KOPT-K1 (cell line): ENCODE measurements at regions not wholly inside any gene's neighbourhood (a gene's known extent, or its start where the extent isn't known, plus 50 kb on each side); places are given as distances from the start of the nearest gene placed in this dataset.

ENCODE experiments used
- H3K27ac ChIP-seq: fragments of 200-600 bp; sonication (generic); 2 replicates; pipeline ENCODE4 v1.5.1; 2016; ENCODE audit warnings: antibody characterized with exemption, mild to moderate bottlenecking, low read depth, low read length; ENCODE audit not compliant: poor library complexity, severe bottlenecking
- H3K36me3 ChIP-seq: fragments of 200-600 bp; sonication (generic); 2 replicates; pipeline ENCODE4 v1.5.1; 2017; ENCODE audit warnings: antibody characterized with exemption, mild to moderate bottlenecking, low read length, moderate library complexity; ENCODE audit not compliant: insufficient read depth
- H3K9me3 ChIP-seq: fragments of 200-600 bp; sonication (generic); 2 replicates; pipeline ENCODE4 v1.5.1; 2017; ENCODE audit warnings: antibody characterized with exemption, low read length, mild to moderate bottlenecking; ENCODE audit not compliant: insufficient read depth, poor library complexity, severe bottlenecking

DNA sequence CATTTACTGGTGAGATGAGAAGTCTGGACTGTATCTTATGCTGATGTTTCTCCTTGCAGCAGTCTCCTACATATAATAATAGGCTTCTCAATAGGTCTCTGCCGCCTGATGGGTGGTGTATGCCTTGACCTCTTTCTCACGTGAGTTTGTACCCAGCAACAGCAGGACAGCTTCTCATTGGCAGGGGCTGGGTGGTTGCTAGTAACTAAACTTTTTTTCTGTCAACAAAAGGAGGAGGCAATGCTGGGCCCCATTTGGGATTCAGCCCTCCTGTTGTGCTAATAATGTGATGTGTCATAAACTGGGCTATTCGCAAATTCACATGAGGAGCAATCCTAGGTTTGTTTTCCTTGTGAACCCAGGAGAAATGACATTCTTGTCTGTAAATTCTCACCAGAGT, 533.6 kb downstream of the GATA3 start:
- H3K27ac ChIP-seq = no peak overlapping the region
- no peaks in the 10 kb centered on the region for H3K9me3 ChIP-seq
- no peaks in the 10 kb centered on the region for H3K36me3 ChIP-seq

DNA sequence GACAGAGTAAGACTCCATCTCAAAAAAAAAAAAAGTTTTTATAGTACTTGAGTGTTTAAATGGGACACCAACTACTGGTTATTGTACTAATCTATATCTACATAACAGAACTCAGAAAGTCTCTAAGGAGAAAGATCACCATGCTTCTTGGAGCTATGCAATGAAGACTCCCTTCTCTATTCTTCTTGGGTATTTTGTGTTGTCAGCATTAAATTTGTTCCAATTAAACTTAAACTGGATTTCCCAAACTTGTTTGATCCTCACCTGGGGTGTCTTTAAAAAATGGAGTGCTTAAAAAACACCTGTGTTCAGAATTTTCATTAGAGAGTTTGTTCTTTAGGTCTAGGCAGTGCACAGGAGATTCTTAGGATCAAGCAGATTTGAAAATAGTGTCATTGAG, 536.0 kb downstream of the GATA3 start:
- Histone ChIP-seq H3K36me3 (no peaks in the 10 kb centered on the region), H3K9me3 (no peaks in the 10 kb centered on the region), H3K27ac (no peak overlapping the region)

DNA sequence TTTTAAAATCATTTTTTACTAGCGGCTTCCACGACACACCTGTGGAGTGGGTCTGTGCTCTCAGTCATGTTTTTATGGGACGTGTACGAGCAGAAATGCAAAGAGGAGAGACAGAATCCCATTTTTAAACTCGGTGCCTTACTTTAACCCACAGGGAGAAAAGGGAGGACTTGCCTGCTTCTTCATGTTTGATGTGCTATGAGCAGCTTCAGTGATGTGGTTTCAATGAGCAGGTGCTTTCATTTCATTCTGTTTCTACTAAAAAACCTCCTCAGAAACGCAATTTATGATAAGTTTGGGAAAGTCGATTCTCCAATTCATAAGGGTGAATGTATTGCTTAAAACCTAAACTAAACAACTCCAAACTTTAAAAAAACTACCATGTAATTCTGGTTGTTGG, 537.2 kb downstream of the GATA3 start:
- Histone ChIP-seq H3K36me3 (no peaks in the 10 kb centered on the region), H3K9me3 (no peaks in the 10 kb centered on the region), H3K27ac (peak overlapping the region; percentile 51)

DNA sequence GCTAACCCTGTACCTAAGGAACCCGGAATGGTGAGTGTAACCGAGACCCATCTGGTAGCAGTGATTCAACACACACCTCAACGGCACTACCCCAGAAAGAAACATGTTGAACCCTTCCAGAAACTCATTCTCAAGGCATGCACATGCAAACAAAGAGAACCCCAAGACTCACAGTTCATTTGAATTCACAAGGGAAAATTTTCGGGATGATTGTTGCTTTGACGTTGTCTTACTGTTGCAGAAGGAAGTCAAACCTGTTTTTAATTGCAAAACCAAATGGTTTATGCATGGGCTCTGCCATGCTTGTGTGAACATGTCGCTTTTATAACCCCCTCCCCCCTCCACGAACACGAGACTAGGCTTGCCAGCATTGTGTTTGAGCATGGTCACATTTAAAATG, 539.7 kb downstream of the GATA3 start:
- no peaks in the 10 kb centered on the region for H3K36me3 ChIP-seq
- H3K27ac ChIP-seq = no peak overlapping the region
- H3K9me3 ChIP-seq = no peaks in the 10 kb centered on the region

DNA sequence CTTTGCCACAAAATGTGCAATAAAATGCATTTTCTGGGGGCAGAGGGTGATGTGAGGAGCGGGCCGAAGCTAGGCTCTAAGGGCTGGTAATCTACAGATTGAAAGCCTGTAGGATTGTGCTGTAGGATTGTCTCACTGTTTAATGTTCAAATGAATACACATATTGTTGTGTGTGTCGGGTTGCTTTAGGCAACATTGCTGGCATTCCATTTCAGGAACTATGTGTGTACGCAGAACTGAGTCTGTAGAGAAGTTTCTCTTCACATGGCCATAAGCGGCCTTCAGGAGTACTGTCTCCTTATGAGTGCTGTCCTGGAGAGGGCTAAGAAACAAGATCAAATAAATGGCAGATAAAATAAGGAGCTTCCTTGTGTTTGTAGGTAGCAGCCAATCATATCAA, 540.2 kb downstream of the GATA3 start:
- no peaks in the 10 kb centered on the region for H3K36me3 ChIP-seq
- no peaks in the 10 kb centered on the region for H3K9me3 ChIP-seq
- no peak overlapping the region for H3K27ac ChIP-seq

DNA sequence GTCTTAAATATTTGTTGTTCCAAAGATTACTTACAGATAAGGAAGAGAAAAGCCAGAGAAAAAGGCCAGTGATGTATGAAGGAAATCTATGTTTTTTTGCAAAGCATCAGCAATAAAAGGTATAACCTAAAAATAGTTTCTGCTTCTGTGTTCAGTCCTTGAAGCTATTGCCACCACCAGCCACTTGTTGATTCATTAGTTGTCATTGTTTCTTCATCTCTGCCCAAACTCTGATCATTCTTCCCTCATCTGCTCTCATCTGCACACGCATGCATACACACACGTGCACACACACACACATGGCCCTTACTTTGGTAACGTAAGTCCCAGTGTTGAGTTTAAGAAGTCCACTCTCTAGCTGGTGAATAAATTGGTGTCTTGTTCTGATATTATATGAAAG, 540.7 kb downstream of the GATA3 start:
- Histone ChIP-seq H3K27ac (no peak overlapping the region), H3K36me3 (no peaks in the 10 kb centered on the region), H3K9me3 (no peaks in the 10 kb centered on the region)

DNA sequence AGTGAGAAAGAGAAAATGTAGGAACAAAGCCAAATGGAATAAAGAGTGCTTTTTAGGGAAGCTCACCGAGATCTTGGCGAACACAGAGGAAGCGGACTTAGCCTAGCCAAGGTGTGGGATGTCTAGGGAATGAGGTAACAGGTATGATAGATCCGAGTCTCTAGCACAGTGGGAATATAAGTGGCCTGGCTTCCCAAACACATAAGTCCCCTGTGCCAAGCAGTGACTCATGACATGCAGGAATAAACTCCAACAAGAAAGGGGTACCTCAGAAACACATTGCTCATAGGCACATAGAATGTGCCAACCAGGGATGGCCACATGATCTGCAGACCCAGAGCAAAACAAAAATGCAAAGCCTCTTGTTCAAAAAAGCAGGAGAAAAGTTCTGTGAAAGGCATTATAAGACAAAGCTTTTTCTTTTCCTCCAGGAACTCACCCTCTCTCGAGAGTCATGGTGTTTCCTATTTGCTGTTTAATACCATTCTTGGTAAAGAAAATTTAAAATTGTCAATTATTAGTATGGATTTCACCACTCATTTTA, 542.5 kb downstream of the GATA3 start:
- Histone ChIP-seq H3K9me3 (no peaks in the 10 kb centered on the region), H3K27ac (no peak overlapping the region), H3K36me3 (no peaks in the 10 kb centered on the region)

DNA sequence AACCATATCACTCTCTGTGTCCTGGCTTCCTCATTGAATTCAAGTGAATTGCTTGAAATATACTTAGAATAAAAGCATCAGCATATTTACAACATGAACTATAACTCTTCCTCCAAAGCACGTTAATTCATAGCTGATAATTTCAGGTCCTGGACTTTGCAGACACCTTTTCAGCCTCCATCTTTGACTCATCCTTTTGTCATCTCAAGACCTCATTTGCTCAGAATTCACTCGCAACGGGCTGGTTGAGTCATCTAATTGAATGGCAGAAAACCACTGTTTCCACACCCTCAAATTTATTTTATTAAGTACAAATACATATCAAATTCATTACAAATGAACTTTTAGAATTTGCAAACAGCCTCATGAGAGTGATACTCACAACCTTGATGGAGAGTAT, 545.7 kb downstream of the GATA3 start:
- no peak overlapping the region for H3K27ac ChIP-seq
- H3K36me3 ChIP-seq = no peaks in the 10 kb centered on the region
- H3K9me3 ChIP-seq = peaks cover 10% of the 10 kb centered on the region

DNA sequence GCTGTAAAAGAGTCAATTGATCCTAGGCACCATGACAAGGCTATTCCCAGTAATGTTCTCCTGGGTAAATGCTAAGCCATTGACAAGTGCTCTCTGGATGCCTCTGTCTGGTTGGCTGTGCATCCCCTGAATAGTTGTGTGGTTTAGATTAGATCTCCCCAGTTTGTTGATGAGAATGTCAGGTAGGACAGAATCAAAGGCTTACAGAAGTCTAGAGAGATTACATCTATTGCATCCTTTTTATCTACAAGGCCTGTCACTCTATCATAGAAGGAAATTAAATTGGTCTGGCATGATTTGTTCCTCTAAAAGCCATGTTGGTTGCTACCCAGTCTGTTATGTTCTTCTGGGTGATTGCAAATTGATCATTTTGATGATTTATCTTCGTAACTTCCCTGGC, 548.3 kb downstream of the GATA3 start:
- Histone ChIP-seq H3K9me3 (peaks cover 34% of the 10 kb centered on the region), H3K36me3 (no peaks in the 10 kb centered on the region), H3K27ac (no peak overlapping the region)

DNA sequence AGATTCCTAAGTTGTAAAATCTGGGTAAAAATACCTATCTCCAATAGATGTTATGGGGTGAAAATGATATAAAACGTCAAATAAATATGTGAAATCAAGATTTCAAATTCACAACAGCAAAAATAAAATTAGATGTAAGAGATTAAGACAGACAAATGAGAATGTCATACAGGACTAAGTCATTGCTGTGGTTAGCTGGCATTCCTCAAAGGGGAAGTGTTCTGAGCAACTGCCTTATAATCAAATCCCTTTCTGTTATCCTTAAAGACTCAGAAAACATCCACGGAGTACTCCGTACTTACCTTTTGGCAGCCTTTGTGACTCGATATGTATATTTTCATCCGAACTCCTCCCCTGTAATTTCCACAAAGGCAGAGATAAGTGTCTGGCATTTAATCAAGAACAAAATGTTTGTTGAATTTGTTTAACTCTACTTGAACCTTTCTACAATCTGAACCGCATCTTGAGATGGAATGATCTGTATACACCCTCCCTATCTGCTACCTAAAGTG, 559.6 kb downstream of the GATA3 start:
- H3K27ac ChIP-seq = no peak overlapping the region
- H3K36me3 ChIP-seq = no peaks in the 10 kb centered on the region
- peaks cover 6% of the 10 kb centered on the region for H3K9me3 ChIP-seq

DNA sequence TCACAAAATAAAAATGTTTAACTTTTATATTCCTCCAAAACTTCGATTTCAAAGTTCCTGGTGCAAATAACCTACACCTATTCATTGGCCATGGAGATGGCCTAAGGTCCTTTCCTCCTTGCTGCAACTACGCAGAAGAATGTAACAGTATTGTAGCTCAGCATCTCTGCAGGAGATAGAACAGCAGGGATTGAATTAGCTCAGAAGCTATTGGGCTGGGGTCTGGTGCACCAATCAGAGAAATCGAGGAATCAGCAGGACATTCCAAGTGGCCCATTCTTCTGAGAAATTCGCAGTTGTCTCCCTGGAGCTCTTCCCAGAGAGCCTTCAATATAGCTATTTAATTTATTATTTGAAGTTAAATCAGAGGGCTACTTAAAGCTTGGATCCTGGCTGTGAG, 560.6 kb downstream of the GATA3 start:
- peaks cover 6% of the 10 kb centered on the region for H3K9me3 ChIP-seq
- H3K36me3 ChIP-seq = no peaks in the 10 kb centered on the region

DNA sequence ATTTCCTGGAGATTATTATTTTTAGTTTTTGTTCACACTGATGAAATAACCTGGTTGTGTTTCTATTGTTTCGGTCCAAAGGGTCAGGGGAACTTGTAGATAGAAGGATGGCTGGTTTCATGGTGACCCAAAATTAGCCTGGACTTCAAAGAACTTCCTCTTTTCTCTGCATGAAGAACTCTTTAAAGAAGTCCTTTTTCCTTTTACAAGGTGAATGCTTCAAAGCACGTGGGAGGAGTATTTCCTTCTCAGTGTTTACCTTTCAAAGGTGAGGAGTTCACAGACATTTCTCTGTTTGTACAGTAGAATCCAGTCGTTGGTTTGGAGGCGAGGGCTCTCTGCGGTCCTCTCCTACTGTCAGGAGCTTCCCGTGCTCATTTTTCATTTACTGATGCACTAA, 561.7 kb downstream of the GATA3 start:
- Histone ChIP-seq H3K9me3 (peaks cover 6% of the 10 kb centered on the region), H3K27ac (no peak overlapping the region), H3K36me3 (no peaks in the 10 kb centered on the region)

More for the DNA sequence above, 560.6 kb downstream of the GATA3 start:
- H3K27ac ChIP-seq = no peak overlapping the region

DNA sequence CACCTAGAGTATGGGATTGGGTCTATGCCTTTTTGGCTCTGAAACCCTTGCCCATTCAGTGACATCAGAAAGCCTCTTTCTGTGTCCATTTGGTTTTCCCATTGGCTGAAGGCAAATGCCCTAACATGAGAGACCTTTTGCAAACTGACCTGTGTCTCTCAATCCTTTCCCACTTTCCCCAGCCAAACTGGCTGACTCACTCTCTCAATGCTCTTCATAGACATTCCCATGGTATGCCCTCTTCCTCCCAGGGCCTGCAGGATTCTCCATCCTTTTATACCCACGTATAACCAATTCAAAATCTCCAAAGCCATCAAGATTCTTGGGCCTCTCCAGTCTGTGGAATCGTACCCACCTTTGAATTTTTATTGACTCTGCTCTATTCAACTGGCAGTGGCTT, 563.3 kb downstream of the GATA3 start:
- Histone ChIP-seq H3K36me3 (no peaks in the 10 kb centered on the region), H3K9me3 (no peaks in the 10 kb centered on the region), H3K27ac (no peak overlapping the region)

DNA sequence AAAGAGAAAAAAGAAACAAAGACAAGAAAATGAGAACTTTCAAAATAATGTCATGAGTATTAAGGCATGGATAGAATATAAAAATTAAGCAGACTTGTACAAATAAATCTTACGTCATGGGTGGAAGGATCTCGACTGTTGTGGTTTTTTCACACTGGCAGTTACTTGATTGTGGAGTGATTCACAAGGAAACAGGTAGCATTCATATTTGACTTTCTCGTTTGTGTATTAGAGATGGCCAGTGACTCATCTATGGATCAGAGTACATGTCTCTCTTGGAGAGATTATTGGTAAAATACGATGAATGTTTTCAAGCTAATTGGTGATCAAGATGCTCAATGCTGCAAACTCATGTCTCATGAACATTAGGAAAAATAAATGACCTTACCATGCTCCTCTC, 564.3 kb downstream of the GATA3 start:
- no peaks in the 10 kb centered on the region for H3K9me3 ChIP-seq
- no peaks in the 10 kb centered on the region for H3K36me3 ChIP-seq
- no peak overlapping the region for H3K27ac ChIP-seq

DNA sequence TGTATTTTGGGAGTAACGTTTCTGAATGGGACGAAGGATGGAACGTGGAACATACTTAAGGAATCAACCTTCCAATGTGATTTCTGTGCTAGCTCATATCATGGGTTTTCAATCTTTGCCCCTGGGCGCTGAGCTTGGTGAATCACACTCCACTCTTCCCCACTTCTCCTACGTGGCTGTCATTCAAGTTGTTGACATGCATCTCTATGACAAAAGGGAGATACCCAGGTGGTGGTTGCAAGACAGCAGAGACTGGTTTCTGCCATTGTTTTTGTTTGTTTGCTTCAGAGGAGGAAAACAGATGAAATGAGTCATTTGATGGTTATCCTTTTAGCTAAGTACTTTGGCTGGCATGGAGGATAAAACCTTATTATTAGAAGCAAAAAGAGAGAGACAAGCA, 573.9 kb downstream of the GATA3 start:
- Histone ChIP-seq H3K27ac (no peak overlapping the region), H3K36me3 (no peaks in the 10 kb centered on the region), H3K9me3 (no peaks in the 10 kb centered on the region)

DNA sequence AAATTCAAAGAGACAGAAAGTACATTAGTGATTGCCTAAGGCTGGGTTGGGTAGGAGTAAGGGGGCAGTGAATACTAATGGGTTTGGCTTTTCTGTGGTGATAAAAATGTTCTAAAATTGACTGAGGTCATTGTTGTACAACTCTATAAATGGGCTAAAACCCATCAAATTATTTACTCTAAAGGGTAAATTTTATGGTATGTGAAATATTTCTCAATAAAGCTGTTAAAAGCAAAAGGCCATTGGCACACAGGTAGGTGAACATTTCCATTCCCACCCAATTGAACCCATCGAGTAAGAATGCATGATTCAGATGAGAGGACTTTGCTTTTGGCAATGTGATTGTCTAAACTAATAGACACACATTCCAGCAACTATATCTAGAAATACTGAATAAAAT, 579.4 kb downstream of the GATA3 start:
- no peaks in the 10 kb centered on the region for H3K9me3 ChIP-seq
- H3K27ac ChIP-seq = no peak overlapping the region
- no peaks in the 10 kb centered on the region for H3K36me3 ChIP-seq
